Caco-2 (cell line): ENCODE measurements at regions not wholly inside any gene's neighbourhood (a gene's known extent, or its start where the extent isn't known, plus 50 kb on each side); places are given as distances from the start of the nearest gene placed in this dataset.

Source experiments
- BruUV-seq: library from RNA; stranded (reverse); fragments of 400-500 nt; replicated peaks from 2 replicates; lab custom pipeline; 2021; lab: Mats Ljungman, UMichigan
- CTCF ChIA-PET: fragments of 300-600 bp; sonication (Branson Sonifier 250); formaldehyde crosslinking; loops from one replicate; lab custom pipeline; 2022; ENCODE audit warnings: antibody characterized with exemption; lab: Charles Lee
- POLR2A ChIA-PET: fragments of 300-600 bp; sonication (Branson Sonifier 250); formaldehyde crosslinking; loops from one replicate; lab custom pipeline; 2022; ENCODE audit warnings: antibody characterized with exemption; lab: Charles Lee
- DNase-seq, 2 experiments: peaks; one replicate each; pipeline versions ENCODE4 v3.0.0 to v3.0.0-alpha.2; 2020 to 2022
- H3K27me3 ChIP-seq: replicated peaks from 2 replicates; pipeline ENCODE4 v1.6.0; 2011; ENCODE audit warnings: low read length; ENCODE audit not compliant: control insufficient read depth, insufficient read depth
- H3K36me3 ChIP-seq: 2 replicates; pipeline ENCODE4 v1.5.1; 2011; ENCODE audit warnings: low read length; ENCODE audit not compliant: control insufficient read depth, insufficient read depth
- H3K4me1 ChIP-seq: fragments of 250-450 bp; sonication (Bioruptor Pico); 2 replicates; pipeline ENCODE4 v1.5.1; 2020; ENCODE audit warnings: mild to moderate bottlenecking
- H3K4me3 ChIP-seq: 2 replicates; pipeline ENCODE4 v1.5.1; 2011; ENCODE audit warnings: low read depth, mild to moderate bottlenecking, control low read depth, low read length
- H3K9me3 ChIP-seq: fragments of 250-450 bp; sonication (Bioruptor Pico); 2 replicates; pipeline ENCODE4 v1.5.1; 2020; ENCODE audit warnings: mild to moderate bottlenecking, moderate library complexity
- H3K27ac Mint-ChIP-seq: one replicate; pipeline ENCODE4 v1.8.0; 2022; ENCODE audit warnings: mixed read lengths; ENCODE audit not compliant: unreplicated experiment
- H3K27me3 Mint-ChIP-seq: one replicate; pipeline ENCODE4 v1.8.0; 2022; ENCODE audit warnings: mixed read lengths; ENCODE audit not compliant: insufficient read depth, unreplicated experiment
- H3K36me3 Mint-ChIP-seq: one replicate; pipeline ENCODE4 v1.8.0; 2022; ENCODE audit warnings: mild to moderate bottlenecking, mixed read lengths; ENCODE audit not compliant: insufficient read depth, unreplicated experiment
- H3K4me1 Mint-ChIP-seq: one replicate; pipeline ENCODE4 v1.8.0; 2022; ENCODE audit warnings: low read depth, mixed read lengths; ENCODE audit not compliant: unreplicated experiment
- H3K4me3 Mint-ChIP-seq: one replicate; pipeline ENCODE4 v1.8.0; 2022; ENCODE audit warnings: mild to moderate bottlenecking, moderate library complexity, mixed read lengths; ENCODE audit not compliant: unreplicated experiment
- H3K9me3 Mint-ChIP-seq: one replicate; pipeline ENCODE4 v1.8.0; 2022; ENCODE audit warnings: mixed read lengths; ENCODE audit not compliant: unreplicated experiment
- CTCF ChIP-seq, 2 experiments: fragments of 200-600 bp in 1 of 2; IDR thresholded peaks; 1 replicate in 1 of 2; 2 replicates in 1 of 2; pipeline versions ENCODE4 v1.5.1 to v1.8.0; 2011 to 2022; ENCODE audit warnings: antibody characterized with exemption in 1 of 2, control low read depth in 1 of 2, inconsistent platforms in 1 of 2, low read depth in 1 of 2, low read length in 1 of 2, mild to moderate bottlenecking in 1 of 2, moderate library complexity in 1 of 2; ENCODE audit not compliant: insufficient read depth in 1 of 2, severe bottlenecking in 1 of 2, unreplicated experiment in 1 of 2
- intact Hi-C: fragments of 100-400 bp; cut with micrococcal nuclease; formaldehyde crosslinking; loops from one replicate; pipeline ENCODE4 v1.10.0; 2022; ENCODE audit not compliant: unreplicated experiment

- Mint-ChIP-seq H3K36me3 (peaks cover 7% of the 10 kb centered on the region), H3K27ac (no peak overlapping the region), H3K27me3 (no peaks in the 10 kb centered on the region), H3K4me1 (peaks cover 28% of the 10 kb centered on the region), H3K4me3 (no peak overlapping the region), H3K9me3 (peaks cover 16% of the 10 kb centered on the region)
- no peak overlapping the region for H3K4me3 ChIP-seq
- ChIA-PET POLR2A (no interaction called here), CTCF (no interaction called here)
- DNase-seq = no peak
- intact Hi-C loops = loop anchor here (2.0 to 10.0 kb wide), 2 partner anchors 32 to 334 kb away; partner anchors contain the start of gene PROX1
- BruUV-seq = no TSS peak
- H3K27me3 ChIP-seq = no peaks in the 10 kb centered on the region
- H3K36me3 ChIP-seq = no peaks in the 10 kb centered on the region
- TF ChIP-seq CTCF (IDR thresholded peaks at IDR 0.05; ENCODE audit: insufficient read depth in 1 of 2, low read depth in 1 of 2, low read length in 1 of 2, severe bottlenecking in 1 of 2, unreplicated experiment in 1 of 2) = no peak
- no peaks in the 10 kb centered on the region for H3K9me3 ChIP-seq
- peaks cover 33% of the 10 kb centered on the region for H3K4me1 ChIP-seq
Measured at GRCh38 chr1:213651077-213651476, 336.7 kb upstream of the PROX1 start.

DNA sequence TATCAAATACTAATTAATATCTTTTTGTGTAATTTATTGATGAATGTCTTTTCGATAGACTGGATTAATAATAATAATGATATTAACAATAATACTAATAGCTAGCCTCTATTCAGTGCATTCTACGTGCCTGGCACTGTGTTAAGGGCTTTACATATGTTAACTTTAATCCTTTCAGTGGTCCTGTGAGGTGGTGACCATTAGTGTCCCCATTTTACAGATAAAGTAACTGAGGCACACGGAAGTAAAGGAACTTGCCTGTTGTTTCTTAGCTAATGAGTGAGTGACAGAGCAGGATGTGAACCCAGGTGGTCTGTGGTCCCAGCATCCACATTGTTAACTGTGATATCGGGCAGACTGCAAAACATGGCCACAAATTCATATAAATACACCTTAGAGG is 335.7 kb upstream of the PROX1 start:
- ChIA-PET CTCF (no interaction called here), POLR2A (no interaction called here)
- DNase-seq = no peak
- peaks cover 40% of the 10 kb centered on the region for H3K4me1 ChIP-seq
- H3K36me3 ChIP-seq = no peaks in the 10 kb centered on the region
- intact Hi-C loops = loop anchor here (10.0 kb wide), 1 partner anchor 333 kb away; the partner anchor contains the start of gene PROX1
- BruUV-seq = no TSS peak
- TF ChIP-seq CTCF (IDR thresholded peaks at IDR 0.05; ENCODE audit: insufficient read depth in 1 of 2, low read depth in 1 of 2, low read length in 1 of 2, severe bottlenecking in 1 of 2, unreplicated experiment in 1 of 2) = no peak
- no peak overlapping the region for H3K4me3 Mint-ChIP-seq
- H3K27me3 Mint-ChIP-seq = no peaks in the 10 kb centered on the region
- H3K9me3 Mint-ChIP-seq = peaks cover 16% of the 10 kb centered on the region
- peaks cover 28% of the 10 kb centered on the region for H3K4me1 Mint-ChIP-seq
- H3K27ac Mint-ChIP-seq = no peak overlapping the region
- H3K36me3 Mint-ChIP-seq = peaks cover 7% of the 10 kb centered on the region
- no peaks in the 10 kb centered on the region for H3K27me3 ChIP-seq
- no peaks in the 10 kb centered on the region for H3K9me3 ChIP-seq
- no peak overlapping the region for H3K4me3 ChIP-seq

DNA sequence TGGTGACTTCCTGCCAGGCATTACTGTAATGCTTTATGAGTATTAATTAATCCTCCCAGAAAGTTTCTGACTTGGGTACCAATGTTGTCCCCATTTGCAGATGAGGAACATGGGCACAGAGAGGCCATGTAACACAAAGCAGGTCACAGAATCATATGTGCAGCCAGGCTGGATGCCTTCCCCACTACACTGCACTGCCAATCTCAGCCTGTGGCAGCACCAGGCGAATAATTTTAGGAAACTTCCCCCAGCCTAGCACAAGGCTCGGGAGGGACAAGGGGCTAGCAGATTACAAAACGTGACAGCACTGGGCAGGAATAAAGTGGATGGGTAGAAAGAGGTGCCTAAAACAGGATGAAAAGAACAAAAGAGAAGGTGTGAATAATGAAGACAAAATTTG is 331.7 kb upstream of the PROX1 start:
- Mint-ChIP-seq H3K9me3 (no peaks in the 10 kb centered on the region), H3K4me3 (no peak overlapping the region), H3K4me1 (peaks cover 3% of the 10 kb centered on the region), H3K36me3 (no peaks in the 10 kb centered on the region), H3K27ac (no peak overlapping the region), H3K27me3 (no peaks in the 10 kb centered on the region)
- Histone ChIP-seq H3K9me3 (no peaks in the 10 kb centered on the region), H3K4me3 (no peak overlapping the region), H3K27me3 (no peaks in the 10 kb centered on the region), H3K36me3 (no peaks in the 10 kb centered on the region), H3K4me1 (peaks cover 51% of the 10 kb centered on the region)
- CTCF ChIA-PET = no interaction called here
- BruUV-seq = no TSS peak
- intact Hi-C loops = loop anchor here (10.0 kb wide), 1 partner anchor 329 kb away; the partner anchor contains the start of gene PROX1
- POLR2A ChIA-PET = interaction anchor here (0.9 kb wide), 1 partner anchor 332 kb away, joined by 4 read pairs; the partner anchor contains the start of gene PROX1
- no peak for DNase-seq
- TF ChIP-seq CTCF (IDR thresholded peaks at IDR 0.05; ENCODE audit: insufficient read depth in 1 of 2, low read depth in 1 of 2, low read length in 1 of 2, severe bottlenecking in 1 of 2, unreplicated experiment in 1 of 2) = no peak
